Activated naive CD8-positive, alpha-beta T cell treated with anti-CD3 and anti-CD28 coated beads for 36 hours (primary cell): ENCODE measurements at regions not wholly inside any gene's neighbourhood (a gene's known extent, or its start where the extent isn't known, plus 50 kb on each side); places are given as distances from the start of the nearest gene placed in this dataset.

Experiments used
- DNase-seq: peaks from one replicate; pipeline ENCODE4 v3.0.0; 2021
- H3K27ac Mint-ChIP-seq: one replicate; pipeline ENCODE4 v1.8.0; 2022; ENCODE audit warnings: mild to moderate bottlenecking, moderate library complexity, mixed read lengths
- H3K27me3 Mint-ChIP-seq: one replicate; pipeline ENCODE4 v1.8.0; 2022; ENCODE audit warnings: mild to moderate bottlenecking, mixed read lengths
- H3K36me3 Mint-ChIP-seq: one replicate; pipeline ENCODE4 v1.8.0; 2021; ENCODE audit warnings: mild to moderate bottlenecking, mixed read lengths
- H3K4me1 Mint-ChIP-seq: one replicate; pipeline ENCODE4 v1.8.0; 2021; ENCODE audit warnings: mixed read lengths
- H3K4me3 Mint-ChIP-seq: one replicate; pipeline ENCODE4 v1.8.0; 2022; ENCODE audit warnings: mild to moderate bottlenecking, moderate library complexity, mixed read lengths
- H3K9me3 Mint-ChIP-seq: one replicate; pipeline ENCODE4 v1.8.0; 2022; ENCODE audit warnings: mixed read lengths

- no peaks in the 10 kb centered on the region for H3K4me1 Mint-ChIP-seq
- peaks cover 5% of the 10 kb centered on the region for H3K27me3 Mint-ChIP-seq
- H3K36me3 Mint-ChIP-seq, result no peaks in the 10 kb centered on the region
- H3K9me3 Mint-ChIP-seq, result no peaks in the 10 kb centered on the region
- H3K4me3 Mint-ChIP-seq, result no peak overlapping the region
- no peak for DNase-seq
- H3K27ac Mint-ChIP-seq, result no peak overlapping the region
Observed at GRCh38 chr2:117693651-117694050, 120.8 kb upstream of the DDX18 start.

GRCh38 chr2:117698287-117698686 lies 116.2 kb upstream of the DDX18 start:
- H3K4me3 Mint-ChIP-seq, result no peak overlapping the region
- peaks cover 5% of the 10 kb centered on the region for H3K27me3 Mint-ChIP-seq
- H3K9me3 Mint-ChIP-seq, result no peaks in the 10 kb centered on the region
- no peaks in the 10 kb centered on the region for H3K4me1 Mint-ChIP-seq
- DNase-seq, result no peak
- no peak overlapping the region for H3K27ac Mint-ChIP-seq
- H3K36me3 Mint-ChIP-seq, result no peaks in the 10 kb centered on the region

DNA sequence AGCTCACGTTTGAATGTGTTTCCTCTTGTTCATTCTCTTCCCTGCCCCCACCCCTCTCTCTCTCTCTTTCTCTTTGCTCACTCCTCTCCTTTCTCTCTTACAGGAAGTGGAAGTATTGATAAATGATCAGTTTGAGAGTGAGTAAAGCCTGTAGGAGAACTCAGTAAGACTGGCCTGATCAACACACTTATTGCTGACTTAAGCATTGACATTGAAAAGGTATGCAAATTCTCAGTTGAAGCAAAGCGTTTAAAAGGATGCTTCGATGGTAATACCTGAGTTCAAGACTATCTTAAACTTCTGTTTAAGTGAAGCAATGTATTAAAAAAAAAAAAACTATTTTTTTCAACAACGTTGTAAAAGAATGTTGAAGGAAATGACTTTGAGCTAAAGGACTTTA lies 115.7 kb upstream of the DDX18 start:
- no peaks in the 10 kb centered on the region for H3K36me3 Mint-ChIP-seq
- peaks cover 5% of the 10 kb centered on the region for H3K27me3 Mint-ChIP-seq
- no peaks in the 10 kb centered on the region for H3K4me1 Mint-ChIP-seq
- no peak overlapping the region for H3K4me3 Mint-ChIP-seq
- DNase-seq, result no peak
- H3K9me3 Mint-ChIP-seq, result no peaks in the 10 kb centered on the region
- H3K27ac Mint-ChIP-seq, result no peak overlapping the region

DNA sequence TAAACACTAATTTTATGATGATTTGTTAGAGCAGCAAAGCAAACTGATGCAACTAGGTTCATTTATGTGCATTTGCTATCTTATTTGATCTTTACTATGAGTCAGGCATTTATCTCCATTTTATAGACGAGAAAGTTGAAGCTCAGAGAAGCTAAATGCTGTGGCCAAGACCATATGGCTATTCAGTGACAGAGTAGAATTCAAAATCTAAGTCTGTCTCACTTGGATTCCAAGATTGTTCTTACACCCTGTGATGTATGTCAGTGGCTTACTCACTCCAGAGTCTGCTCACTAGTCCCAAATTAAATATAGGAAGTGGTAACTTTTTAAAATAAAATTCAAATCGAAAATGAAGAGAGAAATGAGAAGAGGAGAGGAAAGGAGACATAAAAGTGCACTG lies 114.0 kb upstream of the DDX18 start:
- H3K9me3 Mint-ChIP-seq, result no peaks in the 10 kb centered on the region
- peaks cover 1% of the 10 kb centered on the region for H3K27me3 Mint-ChIP-seq
- no peak overlapping the region for H3K27ac Mint-ChIP-seq
- H3K4me1 Mint-ChIP-seq, result no peaks in the 10 kb centered on the region
- H3K4me3 Mint-ChIP-seq, result no peak overlapping the region
- DNase-seq, result no peak
- no peaks in the 10 kb centered on the region for H3K36me3 Mint-ChIP-seq

GRCh38 chr2:117701365-117701764 lies 113.1 kb upstream of the DDX18 start:
- Mint-ChIP-seq H3K4me1 (no peaks in the 10 kb centered on the region), H3K36me3 (no peaks in the 10 kb centered on the region), H3K27ac (no peak overlapping the region), H3K9me3 (no peaks in the 10 kb centered on the region), H3K27me3 (peaks cover 5% of the 10 kb centered on the region), H3K4me3 (no peak overlapping the region)
- DNase-seq, result no peak

DNA sequence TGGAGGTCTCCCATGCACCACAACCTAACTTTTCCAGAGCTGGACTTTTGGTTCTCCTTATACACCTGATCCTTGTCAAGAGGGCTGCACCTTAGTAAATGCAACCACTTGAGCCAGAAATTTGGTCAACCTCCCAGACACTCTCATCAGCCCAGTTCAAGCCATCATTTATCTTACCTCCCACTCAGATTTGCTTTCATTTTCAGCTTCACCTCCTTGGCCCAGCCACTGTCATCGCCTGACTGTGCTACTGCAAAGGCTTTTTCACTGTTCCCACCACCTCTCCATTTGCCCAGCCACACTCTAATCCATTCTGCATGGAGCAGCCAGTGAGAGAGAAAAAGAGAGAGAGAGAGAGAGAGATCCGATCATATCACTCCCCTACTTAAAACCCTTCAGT lies 112.4 kb upstream of the DDX18 start:
- no peak overlapping the region for H3K4me3 Mint-ChIP-seq

GRCh38 chr2:117703858-117704257 lies 110.6 kb upstream of the DDX18 start:
- no peak overlapping the region for H3K4me3 Mint-ChIP-seq
- no peak for DNase-seq
- no peaks in the 10 kb centered on the region for H3K36me3 Mint-ChIP-seq
- no peaks in the 10 kb centered on the region for H3K4me1 Mint-ChIP-seq
- H3K27ac Mint-ChIP-seq, result no peak overlapping the region
- H3K27me3 Mint-ChIP-seq, result peaks cover 6% of the 10 kb centered on the region
- no peaks in the 10 kb centered on the region for H3K9me3 Mint-ChIP-seq

More for the DNA sequence above, 112.4 kb upstream of the DDX18 start:
- Mint-ChIP-seq H3K27me3 (peaks cover 6% of the 10 kb centered on the region), H3K36me3 (no peaks in the 10 kb centered on the region), H3K4me1 (no peaks in the 10 kb centered on the region), H3K9me3 (no peaks in the 10 kb centered on the region), H3K27ac (no peak overlapping the region)
- DNase-seq, result no peak

GRCh38 chr2:117704818-117705217 lies 109.7 kb upstream of the DDX18 start:
- Mint-ChIP-seq H3K27me3 (peaks cover 6% of the 10 kb centered on the region), H3K4me3 (no peak overlapping the region), H3K27ac (no peak overlapping the region), H3K4me1 (no peaks in the 10 kb centered on the region), H3K36me3 (no peaks in the 10 kb centered on the region), H3K9me3 (no peaks in the 10 kb centered on the region)
- no peak for DNase-seq

- Mint-ChIP-seq H3K4me1 (no peaks in the 10 kb centered on the region), H3K36me3 (no peaks in the 10 kb centered on the region), H3K27ac (no peak overlapping the region), H3K9me3 (peaks cover 2% of the 10 kb centered on the region), H3K4me3 (no peak overlapping the region), H3K27me3 (peaks cover 6% of the 10 kb centered on the region)
- DNase-seq, result no peak
Observed at GRCh38 chr2:117707874-117708273, 106.6 kb upstream of the DDX18 start.

DNA sequence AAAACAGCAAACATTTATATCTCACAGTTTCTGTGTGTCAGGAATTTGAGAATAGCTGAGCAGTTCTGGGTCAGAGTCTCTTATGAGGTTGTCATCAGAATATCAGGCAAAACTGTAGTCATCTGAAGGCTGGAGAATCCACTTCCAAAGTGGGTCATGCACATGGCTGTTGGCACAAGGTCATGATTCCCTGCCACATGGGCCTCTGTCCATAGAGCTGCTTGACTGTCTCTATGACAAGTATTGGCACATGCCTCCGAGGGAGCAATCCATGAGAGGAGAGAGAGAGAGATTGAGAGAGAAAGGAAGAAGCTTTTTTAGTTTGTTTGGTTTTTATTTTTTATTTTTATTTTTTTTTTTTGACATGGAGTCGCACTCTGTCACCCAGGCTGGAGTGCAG lies 101.8 kb upstream of the DDX18 start:
- Mint-ChIP-seq H3K27me3 (no peaks in the 10 kb centered on the region), H3K27ac (no peak overlapping the region), H3K4me1 (no peaks in the 10 kb centered on the region), H3K36me3 (no peaks in the 10 kb centered on the region), H3K9me3 (peaks cover 3% of the 10 kb centered on the region), H3K4me3 (no peak overlapping the region)
- DNase-seq, result no peak

- Mint-ChIP-seq H3K4me3 (no peak overlapping the region), H3K9me3 (peaks cover 3% of the 10 kb centered on the region), H3K36me3 (no peaks in the 10 kb centered on the region), H3K4me1 (no peaks in the 10 kb centered on the region), H3K27me3 (no peaks in the 10 kb centered on the region), H3K27ac (no peak overlapping the region)
- no peak for DNase-seq
Observed at GRCh38 chr2:117714110-117714509, 100.4 kb upstream of the DDX18 start.

DNA sequence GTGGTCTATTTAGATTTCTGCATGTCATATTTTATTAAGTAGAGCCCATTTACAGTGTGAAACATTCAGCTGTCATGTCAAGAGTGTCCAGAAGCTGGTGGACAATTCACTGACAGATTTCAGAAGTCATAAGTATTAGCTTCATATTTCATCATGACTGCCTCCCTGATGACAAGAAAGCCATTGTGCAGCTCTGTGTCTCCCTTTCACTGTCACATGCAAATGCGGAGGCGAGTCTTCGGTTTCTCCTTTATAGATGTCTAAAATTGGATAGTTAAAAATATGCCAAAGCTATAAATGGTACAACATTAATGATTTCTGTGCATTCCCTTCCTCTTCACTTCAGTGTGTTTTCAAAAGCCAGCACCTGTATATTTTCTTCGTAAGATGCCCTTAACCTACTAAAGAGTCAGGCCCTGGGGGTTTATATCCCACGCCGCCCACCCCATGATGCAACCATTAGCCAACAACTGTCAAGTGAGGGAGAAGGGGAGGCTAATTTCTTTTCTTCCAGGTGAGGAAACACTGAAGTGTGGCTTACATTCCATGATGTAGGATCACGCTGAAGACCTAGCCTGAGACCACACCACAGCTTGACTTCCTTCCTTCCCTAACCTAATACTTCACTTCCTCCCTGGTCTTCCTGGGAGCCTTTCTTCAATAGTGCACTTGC lies 99.6 kb upstream of the DDX18 start:
- no peaks in the 10 kb centered on the region for H3K36me3 Mint-ChIP-seq

DNA sequence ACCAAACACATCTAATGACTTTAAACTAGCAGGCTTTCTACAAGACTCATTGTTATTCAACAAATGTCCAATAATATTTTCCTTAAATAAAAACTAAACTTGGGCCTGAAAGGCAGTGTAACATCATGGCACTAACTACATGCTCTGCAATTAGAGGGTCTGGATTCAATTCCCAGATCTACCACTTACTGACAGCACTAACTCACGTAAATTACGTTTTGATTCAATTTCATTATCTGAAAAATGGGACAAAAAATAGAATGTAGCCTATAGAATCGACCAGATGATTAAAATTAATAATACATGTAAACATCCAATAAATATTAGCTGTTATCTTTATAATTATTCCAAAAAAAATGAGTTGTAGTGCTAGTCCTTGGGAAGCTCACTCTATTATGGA lies 98.0 kb upstream of the DDX18 start:
- DNase-seq, result no peak
- Mint-ChIP-seq H3K4me1 (no peaks in the 10 kb centered on the region), H3K9me3 (peaks cover 3% of the 10 kb centered on the region), H3K36me3 (no peaks in the 10 kb centered on the region), H3K4me3 (no peak overlapping the region), H3K27me3 (no peaks in the 10 kb centered on the region), H3K27ac (no peak overlapping the region)

More for the DNA sequence above, 99.6 kb upstream of the DDX18 start:
- Mint-ChIP-seq H3K4me1 (no peaks in the 10 kb centered on the region), H3K9me3 (peaks cover 3% of the 10 kb centered on the region), H3K27ac (no peak overlapping the region), H3K4me3 (no peak overlapping the region), H3K27me3 (no peaks in the 10 kb centered on the region)
- no peak for DNase-seq

- Mint-ChIP-seq H3K9me3 (peaks cover 3% of the 10 kb centered on the region), H3K4me1 (peaks cover 2% of the 10 kb centered on the region), H3K36me3 (no peaks in the 10 kb centered on the region), H3K27ac (no peak overlapping the region), H3K4me3 (no peak overlapping the region), H3K27me3 (no peaks in the 10 kb centered on the region)
- DNase-seq, result no peak
Observed at GRCh38 chr2:117717072-117717471, 97.4 kb upstream of the DDX18 start.

DNA sequence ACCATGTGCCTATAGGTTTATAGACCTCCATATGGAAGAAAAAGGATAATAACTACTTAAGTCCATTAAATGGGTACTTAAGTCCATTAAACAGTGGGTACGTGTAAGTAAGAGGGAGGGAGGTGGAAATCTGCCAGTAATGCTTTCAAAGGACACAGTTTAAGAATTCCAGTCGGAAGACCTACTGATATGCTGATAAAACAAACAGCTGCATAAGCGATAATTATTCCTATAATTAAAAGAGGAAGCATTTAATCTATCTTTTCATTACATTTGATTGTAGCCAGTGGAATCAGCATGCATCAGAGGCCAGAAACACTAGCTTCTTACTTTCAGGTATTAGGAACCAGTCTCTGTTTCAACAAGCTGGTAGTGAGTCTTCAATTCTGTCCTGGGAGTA lies 96.4 kb upstream of the DDX18 start:
- Mint-ChIP-seq H3K36me3 (no peaks in the 10 kb centered on the region), H3K4me3 (no peak overlapping the region), H3K27me3 (no peaks in the 10 kb centered on the region), H3K9me3 (peaks cover 1% of the 10 kb centered on the region), H3K4me1 (peaks cover 2% of the 10 kb centered on the region), H3K27ac (no peak overlapping the region)
- no peak for DNase-seq

- Mint-ChIP-seq H3K4me3 (no peak overlapping the region), H3K9me3 (no peaks in the 10 kb centered on the region), H3K27me3 (no peaks in the 10 kb centered on the region), H3K27ac (no peak overlapping the region), H3K36me3 (no peaks in the 10 kb centered on the region), H3K4me1 (peaks cover 2% of the 10 kb centered on the region)
- DNase-seq, result no peak
Observed at GRCh38 chr2:117720765-117721164, 93.7 kb upstream of the DDX18 start.
